Endothelial cell (in vitro differentiated cells): ENCODE measurements at regions not wholly inside any gene's neighbourhood (a gene's known extent, or its start where the extent isn't known, plus 50 kb on each side); places are given as distances from the start of the nearest gene placed in this dataset.

Experiments
- DNase-seq: peaks from one replicate; pipeline ENCODE4 v3.0.0; 2021; ENCODE audit warnings: low spot score
- H3K27ac Mint-ChIP-seq: one replicate; pipeline ENCODE4 v1.8.0; 2021; ENCODE audit warnings: mixed read lengths, inconsistent platforms; ENCODE audit not compliant: unreplicated experiment
- H3K27me3 Mint-ChIP-seq: one replicate; pipeline ENCODE4 v1.8.0; 2021; ENCODE audit warnings: mild to moderate bottlenecking, moderate library complexity, mixed read lengths, inconsistent platforms; ENCODE audit not compliant: unreplicated experiment
- H3K36me3 Mint-ChIP-seq: one replicate; pipeline ENCODE4 v1.8.0; 2021; ENCODE audit warnings: mild to moderate bottlenecking, low read depth, mixed read lengths, inconsistent platforms; ENCODE audit not compliant: unreplicated experiment
- H3K4me1 Mint-ChIP-seq: one replicate; pipeline ENCODE4 v1.8.0; 2021; ENCODE audit warnings: mild to moderate bottlenecking, mixed read lengths, inconsistent platforms; ENCODE audit not compliant: unreplicated experiment
- H3K4me3 Mint-ChIP-seq: one replicate; pipeline ENCODE4 v1.8.0; 2021; ENCODE audit warnings: mild to moderate bottlenecking, mixed read lengths, inconsistent platforms; ENCODE audit not compliant: unreplicated experiment
- H3K9me3 Mint-ChIP-seq: one replicate; pipeline ENCODE4 v1.8.0; 2021; ENCODE audit warnings: mixed read lengths, inconsistent platforms; ENCODE audit not compliant: unreplicated experiment
- CTCF ChIP-seq: fragments of 200-600 bp; sonication (generic); IDR thresholded peaks from one replicate; pipeline ENCODE4 v1.5.0; 2021; ENCODE audit warnings: antibody characterized with exemption; ENCODE audit not compliant: unreplicated experiment

DNA sequence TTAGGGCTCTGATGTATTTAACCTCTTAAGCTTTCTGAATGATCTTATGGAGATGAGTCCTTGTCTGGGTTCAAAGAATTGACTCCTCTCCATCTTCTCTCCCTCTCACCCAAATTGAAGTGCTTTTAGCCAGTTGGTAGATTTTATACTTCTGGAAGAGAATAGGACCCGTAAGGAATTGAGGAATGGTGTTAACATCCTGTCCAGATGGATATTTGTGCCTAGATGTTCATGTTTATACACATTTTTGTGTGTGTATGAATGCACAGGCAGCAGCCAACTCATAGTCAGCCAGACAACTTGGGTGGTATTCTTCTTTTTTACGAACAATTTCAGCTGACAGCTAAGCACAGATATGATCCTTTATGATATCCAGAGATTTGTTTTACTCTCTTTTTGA, 449.6 kb upstream of the RGS6 start:
- Mint-ChIP-seq H3K27ac (no peak overlapping the region), H3K9me3 (no peaks in the 10 kb centered on the region), H3K4me1 (peaks cover 11% of the 10 kb centered on the region), H3K4me3 (no peak overlapping the region), H3K36me3 (peaks cover 3% of the 10 kb centered on the region), H3K27me3 (no peaks in the 10 kb centered on the region)
- TF ChIP-seq CTCF = no peak
- no peak for DNase-seq

- no peaks in the 10 kb centered on the region for H3K27me3 Mint-ChIP-seq
- H3K9me3 Mint-ChIP-seq = no peaks in the 10 kb centered on the region
- H3K27ac Mint-ChIP-seq = no peak overlapping the region
- peaks cover 10% of the 10 kb centered on the region for H3K4me1 Mint-ChIP-seq
- H3K36me3 Mint-ChIP-seq = peaks cover 3% of the 10 kb centered on the region
- no peak for TF ChIP-seq CTCF
- DNase-seq = no peak
- no peak overlapping the region for H3K4me3 Mint-ChIP-seq
These were observed 449.1 kb upstream of the RGS6 start for GRCh38 chr14:71483154-71483553.

DNA sequence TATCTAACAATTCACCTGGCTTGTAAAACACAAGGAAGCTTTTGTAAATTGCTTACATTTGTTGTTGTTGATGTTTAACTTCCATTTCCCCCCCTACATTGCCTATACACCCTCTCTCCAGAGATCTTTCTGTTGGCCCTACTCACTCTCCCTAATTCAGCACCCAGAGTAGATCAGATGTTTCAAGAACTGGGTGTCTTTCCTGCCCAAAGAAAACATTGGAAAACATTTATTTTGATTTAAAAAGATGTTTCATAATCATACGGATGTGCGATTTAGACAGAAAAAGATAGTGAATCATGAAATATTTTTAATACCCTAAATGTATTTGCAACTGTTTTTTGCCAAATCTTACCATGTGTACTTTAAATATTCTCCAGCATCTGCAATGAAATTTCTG, 446.4 kb upstream of the RGS6 start:
- Mint-ChIP-seq H3K27me3 (no peaks in the 10 kb centered on the region), H3K36me3 (peaks cover 3% of the 10 kb centered on the region), H3K9me3 (no peaks in the 10 kb centered on the region), H3K4me3 (no peak overlapping the region), H3K27ac (no peak overlapping the region), H3K4me1 (peaks cover 2% of the 10 kb centered on the region)
- no peak for TF ChIP-seq CTCF
- no peak for DNase-seq

- no peaks in the 10 kb centered on the region for H3K9me3 Mint-ChIP-seq
- H3K27ac Mint-ChIP-seq = no peak overlapping the region
- H3K4me1 Mint-ChIP-seq = peaks cover 2% of the 10 kb centered on the region
- no peaks in the 10 kb centered on the region for H3K27me3 Mint-ChIP-seq
- no peak overlapping the region for H3K4me3 Mint-ChIP-seq
- TF ChIP-seq CTCF = no peak
- no peak for DNase-seq
- peaks cover 3% of the 10 kb centered on the region for H3K36me3 Mint-ChIP-seq
These were observed 445.9 kb upstream of the RGS6 start for GRCh38 chr14:71486279-71486678.

GRCh38 chr14:71487449-71487848, 444.8 kb upstream of the RGS6 start:
- no peaks in the 10 kb centered on the region for H3K27me3 Mint-ChIP-seq
- no peaks in the 10 kb centered on the region for H3K9me3 Mint-ChIP-seq
- no peak overlapping the region for H3K4me3 Mint-ChIP-seq
- peaks cover 3% of the 10 kb centered on the region for H3K36me3 Mint-ChIP-seq
- DNase-seq = no peak
- no peak overlapping the region for H3K27ac Mint-ChIP-seq
- peaks cover 6% of the 10 kb centered on the region for H3K4me1 Mint-ChIP-seq
- TF ChIP-seq CTCF = no peak
